Vagina (tissue), 2 donors: ENCODE measurements at regions not wholly inside any gene's neighbourhood (a gene's known extent, or its start where the extent isn't known, plus 50 kb on each side); places are given as distances from the start of the nearest gene placed in this dataset.
"Not testable (repeated sequence)": the region's sequence is repeated elsewhere in the genome, so short reads cannot be mapped to it uniquely, and the experiment has no call there.

ENCODE experiments used
- CTCF ChIP-seq, 3 experiments: fragments of 450-650 bp in 2 of 3; fragments of 200-600 bp in 1 of 3; sonication (generic) in 1 of 3; IDR thresholded peaks; one replicate each; pipeline ENCODE4 v1.5.1; 2017 to 2019; ENCODE audit warnings: antibody characterized with exemption in 3 of 3, mild to moderate bottlenecking in 2 of 3, moderate library complexity in 2 of 3
- POLR2A ChIP-seq, 2 donors: fragments of 450-650 bp; IDR thresholded peaks; one replicate each; pipeline ENCODE4 v1.6.1; 2017; ENCODE audit warnings: antibody characterized with exemption in 2 of 2, mild to moderate bottlenecking in 2 of 2, moderate library complexity in 2 of 2
- POLR2AphosphoS5 ChIP-seq, 2 donors: sonication (generic); formaldehyde crosslinking; IDR thresholded peaks; one replicate each; pipeline ENCODE4 v1.9.0; 2017; ENCODE audit warnings: antibody characterized with exemption in 2 of 2, mild to moderate bottlenecking in 2 of 2, low read depth in 1 of 2; ENCODE audit not compliant: insufficient read depth in 1 of 2

DNA sequence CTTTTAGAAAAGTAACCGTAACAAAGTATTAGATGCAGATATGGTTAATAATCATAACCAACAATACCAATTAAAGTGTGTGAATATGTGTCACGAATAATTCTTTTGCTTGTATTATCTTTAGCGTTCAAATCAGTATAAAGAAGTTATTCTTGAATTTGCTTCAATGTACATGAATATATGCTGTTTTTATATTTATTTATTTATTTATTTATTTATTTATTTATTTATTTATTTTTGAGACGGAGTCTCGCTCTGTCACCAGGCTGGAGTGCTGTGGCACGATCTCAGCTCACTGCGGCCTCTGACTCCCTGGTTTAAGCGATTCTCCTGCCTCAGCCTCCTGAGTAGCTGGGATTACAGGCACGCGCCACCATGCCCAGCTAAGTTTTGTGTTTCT is 147.6 kb upstream of the GALNT2 start:
- not testable (repeated sequence) for TF ChIP-seq POLR2A (IDR thresholded peaks at IDR 0.05); CTCF (IDR thresholded peaks at IDR 0.05); POLR2AphosphoS5 (IDR thresholded peaks at IDR 0.05; ENCODE audit: insufficient read depth in 1 of 2, low read depth in 1 of 2)
